HuH-7.5 (cell line): ENCODE measurements at regions not wholly inside any gene's neighbourhood (a gene's known extent, or its start where the extent isn't known, plus 50 kb on each side); places are given as distances from the start of the nearest gene placed in this dataset.
"Not testable (repeated sequence)": the region's sequence is repeated elsewhere in the genome, so short reads cannot be mapped to it uniquely, and the experiment has no call there.

Source experiments
- DNase-seq: peaks from one replicate; pipeline ENCODE4 v3.0.0; 2011; ENCODE audit warnings: low spot score

DNA sequence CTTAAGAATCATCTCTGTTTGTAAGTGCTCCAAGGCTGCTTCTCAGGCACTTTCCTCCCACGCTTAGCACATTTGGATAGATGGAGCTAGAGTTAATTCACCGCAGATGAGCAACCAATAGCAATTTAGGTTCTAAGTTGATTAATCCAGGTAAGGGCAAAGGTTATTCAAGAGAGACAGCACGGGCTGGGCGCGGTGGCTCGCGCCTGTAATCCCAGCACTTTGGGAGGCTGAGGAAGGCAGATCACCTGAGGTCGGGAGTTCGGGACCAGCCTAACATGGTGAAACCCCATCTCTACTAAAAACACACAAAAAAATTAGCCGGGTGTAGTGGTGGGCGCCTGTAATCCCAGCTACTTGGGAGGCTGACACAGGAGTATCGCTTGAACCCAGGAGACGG is 54.5 kb upstream of the UNC13C start:
- not testable (repeated sequence) for DNase-seq

DNA sequence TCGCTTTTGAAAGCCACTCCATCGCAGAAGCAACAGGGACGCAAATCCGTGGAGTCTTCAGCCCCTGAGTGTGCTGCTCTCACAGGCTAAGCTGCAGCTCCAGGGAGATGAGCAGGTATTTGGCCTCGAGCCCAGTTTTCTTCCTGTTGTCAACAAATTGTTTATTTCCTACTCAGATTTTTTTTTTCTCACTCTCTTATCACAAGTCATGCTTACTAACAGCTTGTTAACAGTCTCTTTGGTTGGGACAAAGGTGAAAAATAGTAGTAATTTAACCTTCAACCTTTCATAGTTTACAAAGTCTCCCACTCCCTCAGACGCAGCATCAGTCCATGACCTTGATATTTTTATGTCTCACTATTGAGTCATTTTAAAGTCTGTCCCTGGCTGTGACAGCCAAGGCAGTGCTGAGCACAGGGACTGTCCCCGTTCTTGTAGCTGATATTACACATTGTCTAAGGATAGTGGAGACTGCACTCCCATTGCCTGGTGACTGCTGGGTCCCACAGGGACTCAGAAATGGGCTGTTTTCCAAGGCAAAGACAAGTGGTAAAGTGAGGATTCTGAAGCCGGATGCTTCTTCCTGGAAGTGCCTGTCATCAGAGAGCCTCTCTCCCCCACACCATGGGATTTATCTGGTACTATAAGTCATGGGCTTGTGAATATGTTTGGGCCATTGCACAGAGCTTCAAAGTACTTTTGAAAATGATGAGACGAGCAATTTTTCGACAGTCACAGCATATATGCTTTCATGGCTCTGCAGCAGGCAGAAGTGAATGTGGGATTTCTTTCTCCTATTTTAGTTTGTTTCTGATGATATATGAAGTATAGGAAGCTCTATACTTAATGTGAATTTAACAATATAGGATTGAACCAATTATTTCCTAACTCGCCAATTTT is 59.8 kb upstream of the UNC13C start:
- peak; percentile 18 for DNase-seq

DNA sequence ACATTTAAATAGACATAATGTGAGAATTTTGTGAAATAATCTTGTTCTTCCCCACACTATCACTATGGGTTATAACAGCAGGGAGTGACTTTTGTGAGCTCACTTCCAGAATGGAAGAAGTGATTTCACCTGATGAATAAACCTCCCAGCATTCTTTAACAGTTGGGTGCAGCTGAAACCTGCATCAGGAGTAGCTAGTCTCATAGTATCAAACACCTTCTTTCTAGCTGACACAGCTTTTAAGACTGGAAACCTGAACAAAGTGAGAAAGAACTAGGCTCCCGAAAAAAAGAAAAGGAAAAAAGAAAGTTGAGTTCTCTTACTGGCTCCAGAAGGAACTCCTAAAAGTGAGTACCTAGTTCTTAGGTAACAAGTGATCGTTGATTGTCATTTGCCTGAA is 61.1 kb upstream of the UNC13C start:
- no peak for DNase-seq

DNA sequence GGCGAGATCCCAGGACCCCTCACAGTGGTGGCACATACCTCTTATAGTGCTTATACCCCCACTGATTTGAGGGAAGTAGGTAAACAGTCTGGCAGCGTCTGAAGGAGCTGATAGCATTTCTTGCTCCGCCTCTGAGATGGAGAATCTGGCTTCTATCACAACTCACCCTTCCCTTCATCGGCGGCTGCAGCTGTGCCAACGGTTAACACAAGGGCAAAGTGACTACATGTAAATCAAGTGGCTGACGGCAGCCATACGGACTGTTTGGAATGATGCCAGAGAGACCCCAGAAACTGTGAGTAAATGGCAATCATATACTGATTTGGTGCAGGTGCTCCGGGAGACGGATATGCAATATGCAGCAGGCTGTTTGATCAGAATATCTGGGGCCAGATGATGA is 66.8 kb upstream of the UNC13C start:
- no peak for DNase-seq

GRCh38 chr15:53910852-53911251 is 67.4 kb upstream of the UNC13C start:
- DNase-seq, result no peak

GRCh38 chr15:53910236-53910849 is 67.9 kb upstream of the UNC13C start:
- DNase-seq, result no peak

DNA sequence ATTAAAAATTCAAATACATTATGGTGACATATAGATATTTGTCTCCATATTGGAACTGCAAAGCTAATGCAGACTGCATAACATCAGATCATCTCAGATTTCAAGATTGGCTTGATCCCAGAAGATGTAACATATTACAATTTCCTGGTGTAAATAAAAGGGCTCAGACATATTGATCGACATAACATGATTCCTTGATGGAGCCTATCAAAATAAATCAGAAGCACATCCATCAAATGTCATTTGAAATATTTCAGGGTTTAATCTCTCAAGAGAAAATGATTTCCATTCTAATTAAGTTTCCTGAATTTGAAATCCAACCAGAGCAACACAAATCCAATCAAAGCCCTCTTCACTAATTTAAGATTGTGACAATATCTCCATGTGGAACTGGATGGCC is 75.1 kb upstream of the UNC13C start:
- no peak for DNase-seq

- not testable (repeated sequence) for DNase-seq
Measured at GRCh38 chr15:53893468-53893867, 84.8 kb upstream of the UNC13C start.

GRCh38 chr15:53891862-53892261 is 86.4 kb upstream of the UNC13C start:
- DNase-seq, result not testable (repeated sequence)

DNA sequence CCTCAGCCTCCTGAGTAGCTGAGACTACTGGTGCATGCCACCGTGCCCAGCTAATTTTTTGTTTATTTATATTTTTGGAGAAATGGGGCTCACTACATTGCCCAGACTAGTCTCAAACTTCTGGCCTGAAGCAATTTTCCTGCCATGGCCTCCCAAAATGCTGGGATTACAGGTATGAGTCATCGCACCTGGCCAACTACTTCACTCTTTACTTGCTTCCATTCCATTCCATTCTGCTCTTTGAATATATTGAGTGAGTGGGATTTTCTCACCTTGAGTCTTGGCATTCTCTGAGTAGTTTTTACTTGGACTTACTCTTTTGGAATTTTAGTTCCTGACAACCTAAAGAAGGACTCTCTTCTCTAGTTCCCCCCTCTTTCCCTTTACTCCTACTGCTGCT is 93.8 kb upstream of the UNC13C start:
- DNase-seq, result no peak

DNA sequence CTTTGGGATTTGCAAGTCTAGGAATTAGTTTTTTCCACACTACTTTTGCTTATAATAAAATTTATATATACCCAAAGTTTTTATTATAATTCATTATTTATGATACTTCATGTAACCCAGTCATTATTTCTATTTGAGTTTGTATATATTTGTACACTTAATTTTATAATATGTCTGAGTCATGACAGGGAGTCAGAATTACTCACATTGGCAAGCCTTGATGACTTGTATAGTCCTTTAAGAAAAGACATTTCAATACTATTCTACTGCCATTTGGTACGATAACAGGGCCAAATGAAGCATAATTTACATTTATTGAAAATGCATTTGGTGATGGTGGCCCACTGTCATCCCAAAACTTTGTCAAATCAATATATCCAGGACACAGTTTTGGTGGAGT is 95.9 kb upstream of the UNC13C start:
- no peak for DNase-seq

- no peak for DNase-seq
Measured at GRCh38 chr15:53880357-53880756, 97.9 kb upstream of the UNC13C start.

- DNase-seq, result no peak
Measured at GRCh38 chr15:53875711-53876110, 102.5 kb upstream of the UNC13C start.

- DNase-seq, result no peak
Measured at GRCh38 chr15:53875139-53875538, 103.1 kb upstream of the UNC13C start.

- DNase-seq, result no peak
Measured at GRCh38 chr15:53872410-53872809, 105.8 kb upstream of the UNC13C start.

DNA sequence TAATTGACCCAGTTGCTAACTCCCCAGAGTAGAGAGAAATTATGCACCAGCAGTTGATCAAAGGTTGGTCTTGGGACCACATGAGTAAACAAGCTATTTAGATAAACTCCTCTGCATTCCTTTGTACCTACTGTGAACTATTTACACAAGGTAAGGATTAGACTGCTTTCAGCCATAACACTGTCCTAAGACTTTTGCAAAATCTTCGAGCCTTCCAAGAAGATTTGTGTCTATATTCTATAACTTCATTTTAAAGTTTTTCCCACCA is 108.5 kb upstream of the UNC13C start:
- no peak for DNase-seq

DNA sequence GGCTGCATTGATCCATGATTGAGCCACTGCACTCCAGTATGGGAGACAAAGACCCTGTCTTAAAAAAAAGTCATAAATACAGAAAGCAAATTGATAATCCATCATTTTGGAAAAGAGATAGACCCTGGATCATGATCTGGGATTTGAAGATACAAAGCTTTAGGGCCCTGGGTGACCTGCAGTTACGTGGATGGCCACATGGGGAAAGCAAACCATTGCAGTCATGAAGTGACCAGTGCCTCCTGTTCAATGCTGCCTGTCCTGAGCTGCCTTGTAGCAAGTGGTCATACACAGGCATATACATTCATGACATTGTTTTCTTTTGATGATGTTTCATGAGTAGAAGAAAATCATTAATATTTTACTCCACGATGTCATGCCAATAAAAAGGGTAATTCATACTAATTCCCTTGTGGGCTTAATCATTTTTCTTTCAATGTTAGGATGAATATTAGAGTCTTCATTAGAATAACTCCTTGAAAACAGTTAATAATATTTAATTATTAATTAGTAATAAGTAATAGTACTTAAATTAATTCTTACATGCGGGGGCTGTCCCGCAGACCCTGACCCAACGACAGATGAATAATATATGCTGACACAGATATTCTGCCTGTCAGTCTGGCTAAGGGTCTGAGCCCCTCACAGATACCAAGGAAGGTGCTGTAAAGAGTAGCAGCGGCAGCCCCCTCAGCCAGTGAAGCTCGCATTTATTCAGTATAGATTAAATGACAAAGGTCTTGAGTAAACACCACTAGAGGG is 109.0 kb upstream of the UNC13C start:
- DNase-seq, result no peak

- no peak for DNase-seq
Measured at GRCh38 chr15:53862386-53862785, 102.9 kb upstream of the WDR72 start.

- DNase-seq, result no peak
Measured at GRCh38 chr15:53861792-53862191, 102.3 kb upstream of the WDR72 start.

GRCh38 chr15:53851110-53851848 is 91.8 kb upstream of the WDR72 start:
- DNase-seq, result no peak

DNA sequence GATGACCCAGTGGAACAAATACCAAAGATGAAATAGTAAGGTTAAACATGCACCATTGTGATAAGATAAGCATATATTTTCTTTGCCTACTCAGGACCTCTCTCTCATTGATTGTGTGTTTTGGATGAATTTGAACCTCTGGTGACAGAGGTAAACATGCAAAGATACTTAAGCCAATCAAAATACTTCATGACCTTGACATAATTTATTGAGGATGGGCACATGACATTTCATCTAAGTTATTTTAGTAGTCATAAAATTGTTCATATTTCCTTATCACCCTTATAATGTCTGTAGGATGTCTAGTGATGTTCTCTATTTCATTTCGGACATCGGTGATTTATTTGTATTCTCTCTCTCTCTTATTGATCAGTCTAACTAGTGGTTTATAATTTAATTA is 88.3 kb upstream of the WDR72 start:
- DNase-seq, result no peak

- DNase-seq, result no peak
Measured at GRCh38 chr15:53844634-53845033, 85.2 kb upstream of the WDR72 start.
